ENCODE measurements at regions not wholly inside any gene's neighbourhood (a gene's known extent, or its start where the extent isn't known, plus 50 kb on each side); places are given as distances from the start of the nearest gene placed in this dataset.
"Not testable (repeated sequence)": the region's sequence is repeated elsewhere in the genome, so short reads cannot be mapped to it uniquely, and the experiment has no call there.

DNA sequence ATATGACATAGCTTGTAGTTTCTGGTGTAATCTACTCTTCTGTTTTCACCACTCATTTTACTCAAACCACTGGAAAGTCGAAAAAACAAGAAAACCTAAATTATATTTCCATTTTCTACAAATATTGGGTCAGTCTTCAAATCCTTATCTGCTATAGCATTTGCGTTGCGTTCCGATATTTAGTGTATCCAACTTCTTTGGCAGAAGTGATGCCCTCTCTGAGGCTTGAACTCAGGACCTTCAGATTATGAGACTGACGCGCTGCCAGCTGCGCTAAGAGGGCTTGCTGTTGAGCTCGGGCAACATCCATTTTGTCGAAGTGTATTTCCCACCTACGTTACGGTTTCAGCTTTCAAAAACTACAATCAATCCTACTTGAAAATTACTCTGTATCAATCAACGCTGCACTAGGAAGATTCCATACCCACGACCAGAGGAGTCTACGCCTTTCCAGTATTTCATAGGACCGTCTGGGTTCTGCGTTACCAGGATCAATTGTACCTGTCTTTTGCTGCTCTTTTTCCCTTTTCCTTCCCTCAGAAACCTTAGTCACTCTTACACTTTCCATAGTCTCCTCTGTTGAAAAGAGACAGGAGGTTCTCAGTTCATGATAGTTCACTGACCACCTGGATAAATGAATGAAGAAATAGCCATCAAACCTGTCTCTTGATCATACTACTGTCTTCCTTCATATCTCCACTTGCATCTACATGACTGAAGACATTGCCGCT, 140.5 kb upstream of the ZNF322 start:
- DNase-seq, result not testable (repeated sequence)

DNA sequence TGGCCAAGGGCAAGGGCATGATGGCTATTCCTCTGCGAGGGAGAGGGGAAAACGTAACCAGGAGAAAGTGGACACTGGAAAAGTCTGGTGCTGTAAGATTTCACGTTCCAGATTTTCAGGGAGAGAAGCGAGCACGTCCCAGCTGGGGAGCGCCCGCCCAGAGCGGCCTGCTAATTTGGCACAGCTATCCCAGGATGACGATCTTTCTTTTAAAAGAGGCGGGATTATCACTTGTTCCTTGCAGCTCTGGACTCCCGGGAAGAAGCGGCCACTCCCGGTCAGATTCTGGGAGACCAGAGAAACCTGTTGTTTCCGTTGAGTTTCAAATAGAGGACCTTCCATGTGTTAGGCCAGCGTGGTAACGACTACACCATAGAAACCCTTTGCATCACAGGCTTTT, 144.2 kb upstream of the ZNF322 start:
- DNase-seq, result not testable (repeated sequence)

DNA sequence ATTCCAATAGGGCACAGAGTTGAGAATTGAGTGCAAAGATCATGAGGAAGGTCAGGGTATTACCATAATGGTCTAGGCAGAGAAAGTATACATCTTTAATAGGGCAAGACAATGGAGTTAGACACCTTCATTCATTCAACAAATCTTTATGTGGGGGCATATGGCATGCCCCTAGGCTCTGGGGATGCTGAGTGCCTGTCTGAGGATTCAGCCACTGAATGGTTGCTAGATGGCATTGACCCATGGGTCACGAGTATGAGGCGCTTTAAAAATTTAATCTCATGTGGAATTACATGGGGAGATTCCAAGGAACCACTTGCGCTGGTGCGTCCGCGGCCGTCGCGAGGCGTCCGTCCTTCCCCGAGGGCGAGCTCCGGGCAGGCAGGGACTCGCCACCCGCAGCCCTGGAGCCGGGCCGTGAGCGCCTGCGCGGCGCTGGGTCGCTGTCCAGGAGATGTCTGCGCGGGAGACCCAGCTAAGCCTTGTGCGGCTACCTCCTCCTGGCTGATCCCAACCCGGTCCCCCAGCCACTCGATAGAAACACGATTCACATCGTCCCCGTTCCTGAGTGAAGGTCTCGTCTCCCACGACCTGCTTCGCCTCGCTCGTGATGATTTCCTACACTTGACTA, 152.1 kb upstream of the ZNF322 start:
- DNase-seq, result not testable (repeated sequence)

DNA sequence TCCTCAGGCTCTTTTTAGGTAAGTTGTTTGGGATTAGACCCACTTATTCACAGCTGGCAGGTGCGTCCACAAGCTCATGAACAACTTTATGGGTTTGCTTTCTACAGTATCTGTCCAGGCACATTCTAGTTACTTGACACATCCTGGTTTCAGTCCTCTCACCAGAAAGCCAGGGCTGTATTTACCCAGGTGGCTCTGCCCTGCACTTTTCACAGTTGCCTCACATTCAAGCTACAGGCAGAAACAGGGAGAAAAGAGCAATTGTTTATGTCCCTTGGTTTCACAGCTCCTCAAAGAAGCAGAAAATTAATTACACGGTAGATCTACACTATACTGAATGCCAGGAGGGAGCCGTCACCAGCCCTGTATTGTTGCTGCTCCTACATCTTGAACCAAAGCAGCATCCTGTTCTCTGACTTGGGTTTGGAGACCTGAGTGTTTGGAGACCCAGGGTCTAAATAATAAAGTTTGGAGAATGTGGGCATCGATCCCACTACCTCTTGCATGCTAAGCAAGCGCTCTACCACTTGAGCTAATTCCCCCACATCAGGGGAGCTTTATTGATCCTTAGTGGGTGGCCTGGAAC, 159.2 kb upstream of the ZNF322 start:
- DNase-seq, result not testable (repeated sequence)

DNA sequence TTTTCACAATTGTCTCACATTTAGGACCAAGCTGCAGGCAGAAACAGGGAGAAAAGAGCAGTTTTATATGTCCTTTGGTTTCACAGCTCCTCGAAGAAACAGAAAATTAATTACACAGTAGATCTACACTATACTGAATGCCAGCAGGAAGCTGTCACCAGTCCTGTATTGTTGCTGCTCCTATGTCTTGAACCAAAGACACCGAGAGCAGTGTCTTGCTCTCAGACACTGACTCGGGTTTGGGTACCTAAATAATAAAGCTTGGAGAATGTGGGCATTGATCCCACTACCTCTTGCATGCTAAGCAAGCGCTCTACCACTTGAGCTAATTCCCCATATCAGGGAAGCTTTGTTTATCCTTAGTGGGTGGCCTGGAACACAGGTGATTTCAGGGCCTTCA, 168.4 kb upstream of the ZNF322 start:
- not testable (repeated sequence) for DNase-seq

DNA sequence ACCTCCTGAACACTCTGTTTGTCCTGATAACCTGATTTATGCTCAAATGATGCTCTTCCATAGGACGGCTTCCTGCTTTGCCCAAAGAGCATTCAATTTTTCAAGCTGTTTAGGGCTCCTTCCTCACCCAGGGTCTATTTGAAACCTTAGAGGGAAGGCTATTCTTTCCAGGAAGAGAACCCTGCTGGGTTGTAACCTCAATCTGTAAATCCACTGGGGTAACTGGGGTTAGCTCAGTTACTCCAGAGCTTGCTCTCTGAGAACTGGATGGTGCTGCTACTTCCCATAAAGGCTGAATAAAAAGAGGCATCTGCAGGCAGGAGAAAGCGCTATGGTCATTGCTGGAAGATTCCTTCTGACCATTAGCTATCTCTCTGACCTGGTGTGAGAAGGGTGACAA, 169.9 kb upstream of the ZNF322 start:
- not testable (repeated sequence) for DNase-seq

DNA sequence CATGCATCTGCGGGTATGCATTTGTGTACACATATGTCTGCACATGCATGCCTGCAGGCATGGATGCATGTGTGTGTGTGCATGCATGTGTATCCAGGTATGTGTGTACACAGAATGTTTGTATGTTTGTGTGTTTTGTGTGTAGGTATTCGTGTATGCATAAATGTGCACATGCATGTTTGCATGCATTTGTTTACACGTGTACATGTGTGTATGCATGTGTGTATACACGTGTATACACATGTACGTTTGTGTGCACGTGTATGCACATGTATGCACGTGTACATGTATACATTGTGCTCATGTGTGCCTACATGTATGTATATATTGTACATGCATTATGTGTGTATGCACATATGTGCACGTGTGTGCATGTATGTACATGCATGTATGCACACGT, 171.4 kb upstream of the ZNF322 start:
- DNase-seq, result not testable (repeated sequence)

DNA sequence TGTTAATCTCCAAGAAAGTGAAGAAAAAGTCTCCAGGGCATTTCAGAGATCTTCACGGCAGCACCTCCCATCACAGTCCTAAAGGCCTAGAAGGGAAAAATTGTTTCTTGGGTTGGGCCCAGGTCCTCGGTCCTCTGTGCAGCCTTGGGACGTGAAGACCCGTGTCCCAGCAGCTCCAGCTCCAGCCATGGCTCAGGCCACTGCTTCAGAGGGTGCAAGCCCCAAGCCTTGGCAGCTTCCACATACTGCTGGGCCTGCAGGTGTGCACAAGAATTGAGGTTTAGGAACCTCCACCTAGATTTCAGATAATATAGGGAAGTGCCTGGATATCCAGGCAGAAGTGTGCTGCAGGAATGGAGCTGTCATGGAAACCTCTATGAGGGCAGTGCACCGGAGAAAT, 176.2 kb upstream of the ZNF322 start:
- DNase-seq, result not testable (repeated sequence)

DNA sequence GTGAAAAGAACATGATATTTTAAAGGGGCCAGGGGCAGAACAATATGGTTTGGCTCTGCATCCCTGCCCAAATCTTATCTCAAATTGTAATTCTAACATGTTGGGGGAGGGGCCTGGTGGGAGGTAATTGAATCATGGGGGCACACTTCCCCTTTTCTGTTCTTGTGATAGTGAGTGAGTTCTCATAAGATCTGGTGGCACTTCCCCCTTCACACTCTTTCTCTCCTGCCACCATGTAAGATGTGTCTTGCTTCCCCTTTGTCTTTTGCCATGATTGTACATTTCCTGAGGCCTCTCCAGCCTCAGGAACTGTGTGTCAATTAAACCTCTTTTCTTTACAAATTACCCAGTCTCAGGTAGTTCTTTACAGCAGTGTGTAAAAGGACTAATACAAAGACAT, 177.1 kb upstream of the ZNF322 start:
- DNase-seq, result not testable (repeated sequence)

DNA sequence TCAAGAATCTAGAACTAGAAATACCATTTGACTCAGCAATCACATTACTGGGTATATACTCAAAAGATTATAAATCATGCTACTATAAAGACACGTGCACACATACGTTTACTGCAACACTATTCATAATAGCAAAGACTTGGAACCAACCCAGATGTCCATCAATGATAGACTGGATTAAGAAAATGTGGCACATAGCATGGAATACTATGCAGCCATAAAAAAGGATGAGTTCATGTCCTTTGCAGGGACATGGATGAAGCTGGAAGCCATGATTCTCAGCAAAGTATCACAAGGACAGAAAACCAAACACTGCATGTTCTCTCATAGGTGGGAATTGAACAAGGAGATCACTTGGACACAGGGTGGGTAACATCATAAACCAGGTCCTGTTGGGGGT, 185.3 kb upstream of the ZNF322 start:
- not testable (repeated sequence) for DNase-seq

DNA sequence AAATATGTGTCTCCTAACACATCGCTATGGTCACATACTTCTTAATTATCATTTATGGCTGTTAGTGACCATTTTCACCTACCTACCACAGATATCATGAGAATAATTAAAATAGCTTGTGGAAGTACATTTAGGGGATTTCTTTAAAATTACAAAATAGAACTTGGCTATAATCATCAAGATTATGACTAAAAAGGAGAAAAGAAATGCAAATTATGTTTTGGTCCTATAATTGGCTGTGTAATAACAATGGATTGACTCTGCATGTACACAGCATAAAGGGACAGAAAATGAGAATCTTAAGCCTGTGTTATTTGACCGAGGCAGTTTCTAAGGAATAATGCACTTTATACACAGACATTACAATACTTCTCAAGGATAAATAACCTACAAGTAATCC, 197.7 kb upstream of the ZNF322 start:
- DNase-seq, result not testable (repeated sequence)

DNA sequence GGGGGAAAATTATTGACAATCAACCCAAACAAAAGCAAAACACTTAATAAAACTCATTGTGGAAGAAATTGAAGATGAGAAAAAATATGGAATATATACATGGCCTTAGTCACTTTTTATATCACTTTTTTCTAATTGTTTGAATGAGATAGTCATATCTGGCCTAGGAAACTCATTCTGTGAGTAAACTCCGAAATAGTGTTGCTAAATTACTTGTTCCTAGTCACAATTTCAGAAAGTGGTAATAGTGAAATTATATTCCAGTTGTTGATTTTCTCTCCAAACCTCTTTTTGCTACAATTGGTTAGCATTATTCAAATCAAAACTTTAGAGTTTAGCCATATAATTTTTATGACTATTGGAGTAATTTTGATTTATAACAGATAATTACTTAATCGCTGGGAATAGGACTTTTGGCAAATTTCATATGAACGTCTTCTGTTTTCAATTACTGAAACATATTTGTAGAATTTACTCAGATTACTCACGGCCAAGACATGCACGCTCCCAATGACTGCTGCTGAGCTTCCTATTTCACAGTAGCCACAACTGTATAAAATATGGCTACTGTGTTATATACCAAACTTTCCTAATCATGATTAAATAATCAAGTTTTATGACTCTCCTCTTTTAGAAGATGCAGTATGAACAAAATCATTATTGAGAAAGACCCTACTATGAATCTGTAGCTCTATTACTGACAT, 199.7 kb upstream of the ZNF322 start:
- not testable (repeated sequence) for DNase-seq

DNA sequence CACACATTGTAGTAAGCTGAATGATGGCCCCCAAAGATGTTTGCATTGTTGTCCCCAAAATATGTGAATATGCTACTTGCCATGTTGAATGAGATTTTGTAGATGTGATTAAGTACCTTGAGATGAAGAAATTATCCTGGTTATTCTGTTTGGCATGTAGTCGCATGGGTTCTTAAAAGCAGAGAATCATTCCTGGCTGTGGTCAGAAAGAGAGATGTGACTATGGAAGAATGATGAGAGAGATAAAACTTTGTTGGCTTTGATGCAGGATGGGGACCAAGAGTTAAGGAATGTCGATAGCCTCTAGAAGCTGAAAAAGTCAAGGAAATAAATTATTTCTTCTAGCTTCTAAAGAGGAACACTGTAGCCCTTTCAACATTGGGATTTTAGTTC, 200.2 kb upstream of the ZNF322 start:
- not testable (repeated sequence) for DNase-seq

DNA sequence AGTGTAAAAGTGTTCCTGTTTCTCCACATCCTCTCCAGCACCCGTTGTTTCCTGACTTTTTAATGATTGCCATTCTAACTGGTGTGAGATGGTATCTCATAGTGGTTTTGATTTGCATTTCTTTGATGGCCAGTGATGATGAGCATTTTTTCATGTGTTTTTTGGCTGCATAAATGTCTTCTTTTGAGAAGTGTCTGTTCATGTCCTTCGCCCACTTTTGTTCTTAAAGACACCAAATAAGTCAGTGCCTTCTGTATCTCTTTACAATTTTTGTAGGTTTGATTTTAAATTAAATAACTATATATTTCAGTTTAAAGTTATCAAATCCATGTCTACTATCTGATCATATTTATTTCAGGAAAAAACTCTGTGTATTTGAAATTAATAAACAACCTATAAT, 202.4 kb upstream of the ZNF322 start:
- DNase-seq, result not testable (repeated sequence)

DNA sequence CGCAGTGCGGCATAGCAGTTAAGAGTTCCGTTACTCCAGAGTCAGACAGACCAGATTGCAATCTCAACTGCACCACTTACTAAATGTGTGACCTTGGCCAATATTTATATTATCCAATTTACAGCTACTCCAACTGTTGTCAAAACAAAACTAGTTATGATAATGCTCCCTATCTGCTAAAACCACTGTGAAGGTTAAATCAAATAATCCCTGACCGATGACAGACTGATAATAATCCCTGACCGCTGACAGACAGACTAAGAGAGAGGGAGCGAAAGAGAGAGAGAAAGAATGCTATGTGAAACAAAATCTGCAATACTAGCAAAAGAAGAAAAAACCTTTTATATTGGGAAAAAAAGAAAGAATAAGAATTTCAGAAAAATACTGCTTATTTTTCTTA, 204.1 kb upstream of the ZNF322 start:
- not testable (repeated sequence) for DNase-seq

DNA sequence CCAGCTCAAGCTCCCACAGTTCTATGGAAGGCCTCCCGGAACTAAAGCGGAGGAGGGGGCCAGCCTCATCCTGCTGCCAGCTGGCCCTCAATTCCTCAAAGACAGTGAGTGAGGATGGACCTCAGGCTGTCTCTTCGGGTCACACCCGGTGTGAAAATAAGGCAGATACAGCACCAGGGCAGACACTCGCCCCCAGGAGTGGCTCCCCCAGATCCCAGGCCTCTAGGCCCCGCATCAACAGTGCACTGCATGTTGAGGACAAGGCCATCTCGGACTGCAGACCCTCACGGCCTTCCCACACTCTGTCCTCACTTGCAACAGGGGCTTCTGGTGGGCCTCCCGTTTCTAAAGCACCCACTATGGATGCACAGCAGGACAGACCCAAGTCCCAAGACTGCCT, 239.2 kb upstream of the ZNF322 start:
- not testable (repeated sequence) for DNase-seq

DNA sequence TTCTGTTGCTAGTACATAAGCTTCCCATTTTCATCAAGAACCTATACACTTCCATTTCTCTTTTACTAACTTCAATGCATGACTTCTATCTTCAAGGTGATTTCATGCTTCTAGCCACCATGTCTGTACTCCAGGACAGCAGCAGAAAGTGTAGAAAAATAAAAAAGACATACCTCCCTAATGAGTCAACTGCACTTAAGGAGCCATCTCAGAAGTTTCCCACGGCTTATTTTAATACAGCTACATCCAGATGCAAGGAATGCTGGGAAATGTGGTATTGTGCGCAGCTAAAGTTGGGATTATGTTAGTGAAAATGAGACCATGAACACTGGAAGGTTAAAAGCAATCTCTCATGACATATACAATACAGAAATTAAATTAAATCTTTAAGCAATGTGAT, 264.7 kb upstream of the ZNF322 start:
- not testable (repeated sequence) for DNase-seq

DNA sequence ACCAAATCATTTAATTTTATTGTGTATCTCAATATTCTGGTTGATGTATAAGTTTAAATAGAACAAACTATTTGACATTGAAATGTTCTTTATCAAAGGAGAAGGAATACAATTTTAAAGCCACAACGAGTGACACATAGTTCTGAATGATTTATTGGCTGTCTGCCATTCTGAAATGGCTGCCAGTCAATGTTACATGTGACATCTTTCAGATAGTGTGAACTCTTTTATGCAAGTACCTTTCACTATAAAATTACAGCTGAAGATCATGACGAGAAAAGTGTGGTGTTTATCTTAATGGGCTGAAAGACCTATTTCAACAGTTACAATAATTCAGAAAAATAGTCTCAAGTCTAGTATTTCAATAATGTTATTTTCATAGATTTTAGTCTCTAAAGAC, 268.6 kb upstream of the ZNF322 start:
- not testable (repeated sequence) for DNase-seq

DNA sequence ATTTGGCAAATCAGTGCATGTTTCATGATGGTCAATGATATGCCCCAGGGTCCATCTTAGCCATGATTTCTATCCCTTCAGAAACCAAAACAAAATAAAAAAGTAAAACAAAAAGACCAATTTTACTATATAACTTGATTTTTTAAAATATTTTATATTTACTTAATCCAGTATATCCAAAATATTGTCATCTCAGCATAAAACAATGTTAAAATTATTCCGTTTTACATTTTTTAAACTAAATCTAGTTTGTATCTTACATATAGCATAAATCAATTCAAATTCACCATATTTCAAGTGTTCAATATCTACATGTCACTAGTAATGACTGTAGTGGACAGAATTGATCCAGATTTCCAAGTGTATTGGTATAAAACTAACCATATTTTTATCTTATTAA, 277.7 kb upstream of the ZNF322 start:
- not testable (repeated sequence) for DNase-seq

DNA sequence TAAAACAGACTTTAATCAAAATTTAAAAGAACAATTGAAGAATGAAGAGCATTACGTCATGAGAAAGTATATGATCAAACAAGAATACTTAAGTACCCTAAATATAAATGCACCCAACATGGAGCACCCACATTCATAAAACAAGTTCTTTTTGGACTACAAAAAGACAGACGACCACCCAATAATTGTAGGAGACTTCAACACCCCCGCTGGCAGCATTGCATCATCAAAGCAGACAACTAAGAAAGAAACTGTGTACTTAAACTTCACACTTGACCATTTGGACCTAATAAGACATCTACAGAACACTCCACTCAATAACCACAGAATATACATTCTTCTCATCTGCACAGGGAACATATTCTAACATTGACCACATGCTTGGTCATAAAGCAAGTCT, 291.7 kb upstream of the ZNF322 start:
- DNase-seq, result not testable (repeated sequence)

DNA sequence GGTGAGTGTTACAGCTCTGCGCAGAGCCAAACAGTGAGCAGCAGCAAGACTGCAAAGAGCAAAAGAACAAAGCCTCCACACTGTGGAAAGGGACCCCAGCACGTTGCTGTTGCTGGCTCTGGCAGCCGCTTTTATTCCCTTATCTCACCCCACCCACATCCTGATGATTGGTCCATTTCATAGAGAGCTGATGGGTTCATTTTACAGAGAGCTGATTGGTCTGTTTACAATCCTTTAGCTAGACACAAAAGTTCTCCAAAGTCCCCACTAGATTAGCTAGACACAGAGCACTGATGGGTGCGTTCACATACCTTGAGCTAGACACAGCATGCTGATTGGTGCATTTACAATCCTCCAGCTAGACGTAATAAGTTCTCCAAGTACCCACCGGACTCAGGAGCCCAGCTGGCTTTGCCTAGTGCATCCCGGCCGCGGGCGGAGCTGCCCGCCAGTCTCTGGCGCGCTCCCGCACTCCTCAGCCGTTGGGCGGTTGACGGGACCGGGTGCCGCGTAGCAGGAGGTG, 291.4 kb upstream of the PRSS16 start:
- DNase-seq, result peak; percentile 29 to 36

DNA sequence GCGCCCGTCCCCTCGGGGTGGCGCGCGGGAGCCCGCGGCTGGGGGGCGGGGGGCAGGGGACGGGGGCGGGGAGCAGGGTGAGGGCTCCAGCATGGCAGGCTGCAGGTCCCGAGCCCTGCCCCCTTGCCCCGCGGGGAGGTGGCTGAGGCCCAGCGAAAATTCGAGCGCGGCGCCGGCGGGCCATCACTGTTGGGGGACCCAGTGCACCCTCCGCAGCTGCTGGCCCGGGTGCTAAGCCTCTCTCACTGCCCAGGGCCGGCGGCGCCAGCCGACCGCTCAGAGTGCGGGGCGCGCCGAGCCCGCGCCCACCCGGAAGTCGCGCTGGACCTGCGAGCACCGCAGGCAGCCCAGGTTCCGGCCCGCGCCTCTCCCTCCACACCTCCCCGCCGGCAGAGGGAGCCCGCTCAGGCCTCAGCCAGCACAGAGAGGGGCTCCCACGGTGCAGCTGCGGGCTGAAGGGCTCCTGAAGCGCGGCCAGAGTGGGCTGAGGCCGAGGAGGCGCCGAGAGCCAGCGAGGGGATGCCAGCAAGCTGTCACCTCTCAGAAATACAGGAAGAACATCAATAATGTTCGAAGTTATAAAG, 290.8 kb upstream of the PRSS16 start:
- peak; percentile 42 to 45 for DNase-seq
